Neural cell (in vitro differentiated cells): ENCODE measurements at regions not wholly inside any gene's neighbourhood (a gene's known extent, or its start where the extent isn't known, plus 50 kb on each side); places are given as distances from the start of the nearest gene placed in this dataset.

ENCODE experiments used
- H2AFZ ChIP-seq: fragments of 200-600, 300-800 bp; sonication (generic), shearing (Covaris generic); 2 replicates; pipeline ENCODE4 v1.6.0; 2014; ENCODE audit warnings: low read depth, mild to moderate bottlenecking, antibody characterized with exemption, low read length, moderate library complexity
- H3F3A ChIP-seq: fragments of 200-600 bp; shearing (Covaris generic); 2 replicates; pipeline ENCODE4 v1.6.1; 2016; ENCODE audit warnings: mild to moderate bottlenecking, moderate library complexity, mixed read lengths, antibody characterized with exemption, low read length; ENCODE audit not compliant: insufficient read depth, poor library complexity, severe bottlenecking
- H3K27ac ChIP-seq: fragments of 200-600, 300-800 bp; sonication (generic), shearing (Covaris generic); 2 replicates; pipeline ENCODE4 v1.5.1; 2014; ENCODE audit warnings: mild to moderate bottlenecking, low read length, moderate library complexity
- H3K27me3 ChIP-seq: fragments of 300-800, 200-600 bp; sonication (generic), shearing (Covaris generic); 2 replicates; pipeline ENCODE4 v1.6.0; 2014; ENCODE audit warnings: mild to moderate bottlenecking, low read depth, low read length, moderate library complexity; ENCODE audit not compliant: insufficient read depth
- H3K36me3 ChIP-seq: fragments of 300-800, 200-600 bp; sonication (generic), shearing (Covaris generic); 2 replicates; pipeline ENCODE4 v1.5.1; 2014; ENCODE audit warnings: mild to moderate bottlenecking, antibody characterized with exemption, low read length, moderate library complexity; ENCODE audit not compliant: insufficient read depth
- H3K4me2 ChIP-seq: fragments of 300-800, 200-600 bp; sonication (generic), shearing (Covaris generic); 2 replicates; pipeline ENCODE4 v1.6.0; 2014; ENCODE audit warnings: mild to moderate bottlenecking, low read length
- H3K4me3 ChIP-seq: fragments of 300-800, 200-600 bp; sonication (generic), shearing (Covaris generic); 2 replicates; pipeline ENCODE4 v1.5.1; 2014; ENCODE audit warnings: mild to moderate bottlenecking, low read length, moderate library complexity
- H3K79me2 ChIP-seq: fragments of 200-600 bp; shearing (Covaris generic); replicated peaks from 2 replicates; pipeline ENCODE4 v1.6.0; 2014; ENCODE audit warnings: mild to moderate bottlenecking, low read length, moderate library complexity; ENCODE audit not compliant: insufficient read depth
- H3K9ac ChIP-seq: fragments of 300-800, 200-600 bp; sonication (generic), shearing (Covaris generic); 2 replicates; pipeline ENCODE4 v1.6.1; 2016; ENCODE audit warnings: mild to moderate bottlenecking, low read length, mixed read lengths
- H3K9me2 ChIP-seq: fragments of 200-600 bp; shearing (Covaris generic); 2 replicates; pipeline ENCODE4 v1.6.1; 2016; ENCODE audit warnings: mild to moderate bottlenecking, low read length, mixed read lengths; ENCODE audit not compliant: insufficient read depth
- H3K9me3 ChIP-seq: fragments of 200-600, 300-800 bp; sonication (generic), shearing (Covaris generic); 2 replicates; pipeline ENCODE4 v1.6.1; 2016; ENCODE audit warnings: mild to moderate bottlenecking, mixed run types, low read length, moderate library complexity, mixed read lengths
- H4K20me1 ChIP-seq: fragments of 200-600 bp; shearing (Covaris generic); 2 replicates; pipeline ENCODE4 v1.6.1; 2016; ENCODE audit warnings: mild to moderate bottlenecking, mixed run types; ENCODE audit not compliant: insufficient read depth
- EP300 ChIP-seq: fragments of 450-650 bp; conservative IDR thresholded peaks from 2 replicates; pipeline ENCODE4 v1.6.1; 2014; ENCODE audit warnings: antibody characterized with exemption, mild to moderate bottlenecking, moderate library complexity; ENCODE audit not compliant: poor library complexity, severe bottlenecking
- EZH2 ChIP-seq: fragments of 200-600, 300-800 bp; shearing (Covaris generic), sonication (generic); IDR thresholded peaks from 2 replicates; pipeline ENCODE4 v1.6.1; 2014; ENCODE audit warnings: antibody characterized with exemption, low read length, borderline replicate concordance, mild to moderate bottlenecking; ENCODE audit not compliant: insufficient read depth, poor library complexity, severe bottlenecking
- MXI1 ChIP-seq: fragments of 450-650 bp; conservative IDR thresholded peaks from 2 replicates; pipeline ENCODE4 v1.6.1; 2014; ENCODE audit warnings: antibody characterized with exemption, mild to moderate bottlenecking; ENCODE audit not compliant: poor library complexity, severe bottlenecking
- POLR2AphosphoS5 ChIP-seq: IDR thresholded peaks from 2 replicates; pipeline ENCODE4 v1.6.1; 2012
- RAD21 ChIP-seq: fragments of 450-650 bp; conservative IDR thresholded peaks from 2 replicates; pipeline ENCODE4 v1.6.1; 2014; ENCODE audit warnings: antibody characterized with exemption, mild to moderate bottlenecking, moderate library complexity
- SMC3 ChIP-seq: fragments of 450-650 bp; conservative IDR thresholded peaks from 2 replicates; pipeline ENCODE4 v1.6.1; 2014; ENCODE audit warnings: antibody characterized with exemption, mild to moderate bottlenecking, moderate library complexity; ENCODE audit not compliant: poor library complexity
- TAF1 ChIP-seq: IDR thresholded peaks from 2 replicates; pipeline ENCODE4 v1.6.1; 2012; ENCODE audit warnings: low read depth
- TF ChIP-seq, protein P1 (sequence below): IDR thresholded peaks from 2 replicates; pipeline ENCODE4 v1.6.1; 2012; ENCODE audit warnings: borderline replicate concordance
- TF ChIP-seq, protein P2 (sequence below): fragments of 450-650 bp; IDR thresholded peaks from 2 replicates; pipeline ENCODE4 v1.5.1; 2014; ENCODE audit warnings: antibody characterized with exemption, mild to moderate bottlenecking, moderate library complexity; ENCODE audit not compliant: poor library complexity, severe bottlenecking

DNA sequence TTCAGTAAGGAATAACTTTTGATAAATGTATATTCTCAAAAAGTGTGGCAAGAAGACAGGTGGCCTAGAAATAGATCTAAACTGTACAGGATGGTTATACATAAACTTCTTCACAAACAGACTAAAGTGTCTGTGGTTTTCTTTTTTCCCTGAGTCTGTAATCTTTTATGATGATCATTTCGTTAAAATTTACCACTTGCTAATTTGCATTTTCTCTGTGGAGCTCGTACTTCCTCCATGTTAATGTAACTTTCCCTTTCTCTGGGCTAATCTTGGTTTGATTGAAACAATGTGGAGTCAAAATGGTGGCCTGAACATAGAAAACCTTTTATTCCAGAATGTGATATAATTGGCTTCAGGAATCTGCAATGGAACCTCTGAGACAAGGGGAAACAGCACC lies 166.2 kb downstream of the FTCDNL1 start:
- Histone ChIP-seq H3K9me2 (no peaks in the 10 kb centered on the region), H4K20me1 (no peaks in the 10 kb centered on the region), H3K36me3 (no peaks in the 10 kb centered on the region), H3F3A (no peaks in the 10 kb centered on the region), H3K4me3 (no peak overlapping the region), H3K4me2 (no peak overlapping the region), H3K9me3 (no peaks in the 10 kb centered on the region), H3K27me3 (no peaks in the 10 kb centered on the region), H2AFZ (no peak overlapping the region), H3K79me2 (no peaks in the 10 kb centered on the region), H3K9ac (no peak overlapping the region), H3K27ac (no peak overlapping the region)
- TF ChIP-seq EZH2 (no peak), MXI1 (no peak), RAD21 (no peak), POLR2AphosphoS5 (no peak), EP300 (no peak), TAF1 (no peak), SMC3 (no peak)
- TF ChIP-seq, protein P1, sequence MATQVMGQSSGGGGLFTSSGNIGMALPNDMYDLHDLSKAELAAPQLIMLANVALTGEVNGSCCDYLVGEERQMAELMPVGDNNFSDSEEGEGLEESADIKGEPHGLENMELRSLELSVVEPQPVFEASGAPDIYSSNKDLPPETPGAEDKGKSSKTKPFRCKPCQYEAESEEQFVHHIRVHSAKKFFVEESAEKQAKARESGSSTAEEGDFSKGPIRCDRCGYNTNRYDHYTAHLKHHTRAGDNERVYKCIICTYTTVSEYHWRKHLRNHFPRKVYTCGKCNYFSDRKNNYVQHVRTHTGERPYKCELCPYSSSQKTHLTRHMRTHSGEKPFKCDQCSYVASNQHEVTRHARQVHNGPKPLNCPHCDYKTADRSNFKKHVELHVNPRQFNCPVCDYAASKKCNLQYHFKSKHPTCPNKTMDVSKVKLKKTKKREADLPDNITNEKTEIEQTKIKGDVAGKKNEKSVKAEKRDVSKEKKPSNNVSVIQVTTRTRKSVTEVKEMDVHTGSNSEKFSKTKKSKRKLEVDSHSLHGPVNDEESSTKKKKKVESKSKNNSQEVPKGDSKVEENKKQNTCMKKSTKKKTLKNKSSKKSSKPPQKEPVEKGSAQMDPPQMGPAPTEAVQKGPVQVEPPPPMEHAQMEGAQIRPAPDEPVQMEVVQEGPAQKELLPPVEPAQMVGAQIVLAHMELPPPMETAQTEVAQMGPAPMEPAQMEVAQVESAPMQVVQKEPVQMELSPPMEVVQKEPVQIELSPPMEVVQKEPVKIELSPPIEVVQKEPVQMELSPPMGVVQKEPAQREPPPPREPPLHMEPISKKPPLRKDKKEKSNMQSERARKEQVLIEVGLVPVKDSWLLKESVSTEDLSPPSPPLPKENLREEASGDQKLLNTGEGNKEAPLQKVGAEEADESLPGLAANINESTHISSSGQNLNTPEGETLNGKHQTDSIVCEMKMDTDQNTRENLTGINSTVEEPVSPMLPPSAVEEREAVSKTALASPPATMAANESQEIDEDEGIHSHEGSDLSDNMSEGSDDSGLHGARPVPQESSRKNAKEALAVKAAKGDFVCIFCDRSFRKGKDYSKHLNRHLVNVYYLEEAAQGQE = no peak
- TF ChIP-seq, protein P2, sequence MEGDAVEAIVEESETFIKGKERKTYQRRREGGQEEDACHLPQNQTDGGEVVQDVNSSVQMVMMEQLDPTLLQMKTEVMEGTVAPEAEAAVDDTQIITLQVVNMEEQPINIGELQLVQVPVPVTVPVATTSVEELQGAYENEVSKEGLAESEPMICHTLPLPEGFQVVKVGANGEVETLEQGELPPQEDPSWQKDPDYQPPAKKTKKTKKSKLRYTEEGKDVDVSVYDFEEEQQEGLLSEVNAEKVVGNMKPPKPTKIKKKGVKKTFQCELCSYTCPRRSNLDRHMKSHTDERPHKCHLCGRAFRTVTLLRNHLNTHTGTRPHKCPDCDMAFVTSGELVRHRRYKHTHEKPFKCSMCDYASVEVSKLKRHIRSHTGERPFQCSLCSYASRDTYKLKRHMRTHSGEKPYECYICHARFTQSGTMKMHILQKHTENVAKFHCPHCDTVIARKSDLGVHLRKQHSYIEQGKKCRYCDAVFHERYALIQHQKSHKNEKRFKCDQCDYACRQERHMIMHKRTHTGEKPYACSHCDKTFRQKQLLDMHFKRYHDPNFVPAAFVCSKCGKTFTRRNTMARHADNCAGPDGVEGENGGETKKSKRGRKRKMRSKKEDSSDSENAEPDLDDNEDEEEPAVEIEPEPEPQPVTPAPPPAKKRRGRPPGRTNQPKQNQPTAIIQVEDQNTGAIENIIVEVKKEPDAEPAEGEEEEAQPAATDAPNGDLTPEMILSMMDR = no peak

DNA sequence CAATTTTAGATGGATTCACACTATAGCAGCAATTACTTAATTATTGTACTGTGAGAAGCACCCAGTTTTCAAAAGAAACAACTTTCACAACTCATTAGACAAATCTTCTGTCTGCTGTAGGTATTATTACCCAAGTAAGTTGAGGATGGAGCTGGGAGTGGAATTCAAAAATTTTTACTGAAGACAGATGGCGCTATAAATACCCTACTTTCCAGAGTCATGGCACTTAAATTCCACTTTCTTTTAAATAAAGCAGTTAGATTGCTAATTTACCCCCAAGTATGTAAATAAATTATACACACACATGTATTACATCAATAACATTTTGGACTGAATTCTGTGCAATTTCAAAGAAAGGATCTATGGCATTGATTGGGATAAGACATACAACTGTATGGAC lies 166.8 kb downstream of the FTCDNL1 start:
- no peak for TF ChIP-seq EP300
- no peak for TF ChIP-seq RAD21
- TF ChIP-seq SMC3 = no peak
- TF ChIP-seq EZH2 = no peak
- TF ChIP-seq, protein P2 = no peak
- no peak for TF ChIP-seq TAF1
- no peak for TF ChIP-seq MXI1
- TF ChIP-seq, protein P1 = no peak
- TF ChIP-seq POLR2AphosphoS5 = no peak
- Histone ChIP-seq H2AFZ (no peak overlapping the region), H3F3A (no peaks in the 10 kb centered on the region), H3K79me2 (no peaks in the 10 kb centered on the region), H3K9ac (no peak overlapping the region), H3K27me3 (no peaks in the 10 kb centered on the region), H3K9me3 (no peaks in the 10 kb centered on the region), H3K4me2 (no peak overlapping the region), H3K27ac (no peak overlapping the region), H3K9me2 (no peaks in the 10 kb centered on the region), H3K36me3 (no peaks in the 10 kb centered on the region), H4K20me1 (no peaks in the 10 kb centered on the region), H3K4me3 (no peak overlapping the region)
